Ishikawa (cell line): ENCODE measurements at regions not wholly inside any gene's neighbourhood (a gene's known extent, or its start where the extent isn't known, plus 50 kb on each side); places are given as distances from the start of the nearest gene placed in this dataset.

Experiments used
- CEBPB ChIP-seq: IDR thresholded peaks from 2 replicates; pipeline ENCODE4 v1.6.1; 2012
- CREB1 ChIP-seq: IDR thresholded peaks from 2 replicates; pipeline ENCODE4 v1.6.1; 2012; ENCODE audit warnings: low read depth
- EGR1 ChIP-seq: IDR thresholded peaks from 2 replicates; pipeline ENCODE4 v1.6.1; 2012
- EP300 ChIP-seq: IDR thresholded peaks from 2 replicates; pipeline ENCODE4 v1.6.1; 2012; ENCODE audit warnings: borderline replicate concordance
- FOXM1 ChIP-seq: IDR thresholded peaks from 2 replicates; pipeline ENCODE4 v1.6.1; 2012; ENCODE audit warnings: low read depth, borderline replicate concordance
- NFIC ChIP-seq: IDR thresholded peaks from 2 replicates; pipeline ENCODE4 v1.6.1; 2012
- RAD21 ChIP-seq: IDR thresholded peaks from 2 replicates; pipeline ENCODE4 v1.6.1; 2012; ENCODE audit warnings: low read depth
- TAF1 ChIP-seq: IDR thresholded peaks from 2 replicates; pipeline ENCODE4 v1.6.1; 2012; ENCODE audit warnings: low read depth, mild to moderate bottlenecking
- TCF12 ChIP-seq: IDR thresholded peaks from 2 replicates; pipeline ENCODE4 v1.6.1; 2012; ENCODE audit warnings: low read depth
- TEAD4 ChIP-seq: IDR thresholded peaks from 2 replicates; pipeline ENCODE4 v1.6.1; 2012
- YY1 ChIP-seq: IDR thresholded peaks from 2 replicates; pipeline ENCODE4 v1.6.1; 2012; ENCODE audit warnings: low read depth
- ZBTB7A ChIP-seq: IDR thresholded peaks from 2 replicates; pipeline ENCODE4 v1.6.1; 2012; ENCODE audit warnings: low read depth
- TF ChIP-seq, protein P1 (sequence below): IDR thresholded peaks from 2 replicates; pipeline ENCODE4 v1.6.1; 2012
- TF ChIP-seq, protein P2 (sequence below): IDR thresholded peaks from 2 replicates; pipeline ENCODE4 v1.6.1; 2012
- TF ChIP-seq, protein P3 (sequence below): IDR thresholded peaks from 2 replicates; pipeline ENCODE4 v1.6.1; 2012; ENCODE audit warnings: low read depth, mild to moderate bottlenecking

DNA sequence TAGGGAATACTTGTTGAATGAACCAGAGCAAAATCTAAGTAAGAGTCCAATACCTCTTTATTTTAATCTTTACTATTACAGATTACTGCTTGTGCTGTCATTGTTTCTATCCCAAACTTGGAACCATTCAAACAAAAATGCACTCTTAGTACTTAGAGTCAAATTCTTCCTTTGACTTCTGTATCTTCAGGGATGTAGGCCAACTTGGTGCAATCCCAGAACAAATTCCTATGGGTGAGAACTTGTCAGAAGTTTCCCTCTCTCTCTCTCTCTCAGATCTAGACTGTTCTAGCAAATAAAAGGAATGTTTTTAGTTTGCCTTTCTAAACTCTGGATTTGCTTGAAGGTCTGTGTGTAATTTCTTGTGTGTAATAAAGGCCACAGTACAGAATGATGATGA is 329.0 kb upstream of the TMTC4 start:
- TF ChIP-seq EP300 = no peak
- TF ChIP-seq CEBPB = no peak
- TF ChIP-seq TCF12 = no peak
- no peak for TF ChIP-seq EGR1
- no peak for TF ChIP-seq NFIC

DNA sequence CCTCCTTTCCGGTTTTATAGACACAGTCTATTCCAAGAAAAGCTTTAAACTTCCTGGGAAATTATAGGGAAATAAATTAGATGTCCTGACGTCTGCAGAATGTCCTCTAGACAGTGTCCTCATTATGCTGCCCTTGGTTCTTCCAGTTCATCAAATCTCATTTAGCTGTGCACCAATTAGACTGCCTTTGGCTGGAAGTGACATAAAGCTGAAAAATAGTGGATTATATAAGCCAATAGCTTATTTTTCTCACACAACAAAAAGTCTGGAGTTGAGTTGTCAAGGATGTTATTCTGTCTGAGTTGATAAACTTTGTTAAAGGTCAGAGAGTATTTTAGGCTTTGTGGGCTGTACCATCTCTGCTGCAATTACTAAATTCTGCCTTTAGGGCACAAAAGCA is 314.8 kb upstream of the TMTC4 start:
- TF ChIP-seq FOXM1 (no peak), CREB1 (no peak), YY1 (no peak), ZBTB7A (no peak), TAF1 (no peak), EP300 (no peak), RAD21 (no peak), TEAD4 (no peak), NFIC (no peak), CEBPB (no peak), TCF12 (no peak), EGR1 (no peak)
- TF ChIP-seq, protein P1, sequence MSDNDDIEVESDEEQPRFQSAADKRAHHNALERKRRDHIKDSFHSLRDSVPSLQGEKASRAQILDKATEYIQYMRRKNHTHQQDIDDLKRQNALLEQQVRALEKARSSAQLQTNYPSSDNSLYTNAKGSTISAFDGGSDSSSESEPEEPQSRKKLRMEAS = no peak
- TF ChIP-seq, protein P2, sequence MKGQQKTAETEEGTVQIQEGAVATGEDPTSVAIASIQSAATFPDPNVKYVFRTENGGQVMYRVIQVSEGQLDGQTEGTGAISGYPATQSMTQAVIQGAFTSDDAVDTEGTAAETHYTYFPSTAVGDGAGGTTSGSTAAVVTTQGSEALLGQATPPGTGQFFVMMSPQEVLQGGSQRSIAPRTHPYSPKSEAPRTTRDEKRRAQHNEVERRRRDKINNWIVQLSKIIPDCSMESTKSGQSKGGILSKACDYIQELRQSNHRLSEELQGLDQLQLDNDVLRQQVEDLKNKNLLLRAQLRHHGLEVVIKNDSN = no peak
- TF ChIP-seq, protein P3, sequence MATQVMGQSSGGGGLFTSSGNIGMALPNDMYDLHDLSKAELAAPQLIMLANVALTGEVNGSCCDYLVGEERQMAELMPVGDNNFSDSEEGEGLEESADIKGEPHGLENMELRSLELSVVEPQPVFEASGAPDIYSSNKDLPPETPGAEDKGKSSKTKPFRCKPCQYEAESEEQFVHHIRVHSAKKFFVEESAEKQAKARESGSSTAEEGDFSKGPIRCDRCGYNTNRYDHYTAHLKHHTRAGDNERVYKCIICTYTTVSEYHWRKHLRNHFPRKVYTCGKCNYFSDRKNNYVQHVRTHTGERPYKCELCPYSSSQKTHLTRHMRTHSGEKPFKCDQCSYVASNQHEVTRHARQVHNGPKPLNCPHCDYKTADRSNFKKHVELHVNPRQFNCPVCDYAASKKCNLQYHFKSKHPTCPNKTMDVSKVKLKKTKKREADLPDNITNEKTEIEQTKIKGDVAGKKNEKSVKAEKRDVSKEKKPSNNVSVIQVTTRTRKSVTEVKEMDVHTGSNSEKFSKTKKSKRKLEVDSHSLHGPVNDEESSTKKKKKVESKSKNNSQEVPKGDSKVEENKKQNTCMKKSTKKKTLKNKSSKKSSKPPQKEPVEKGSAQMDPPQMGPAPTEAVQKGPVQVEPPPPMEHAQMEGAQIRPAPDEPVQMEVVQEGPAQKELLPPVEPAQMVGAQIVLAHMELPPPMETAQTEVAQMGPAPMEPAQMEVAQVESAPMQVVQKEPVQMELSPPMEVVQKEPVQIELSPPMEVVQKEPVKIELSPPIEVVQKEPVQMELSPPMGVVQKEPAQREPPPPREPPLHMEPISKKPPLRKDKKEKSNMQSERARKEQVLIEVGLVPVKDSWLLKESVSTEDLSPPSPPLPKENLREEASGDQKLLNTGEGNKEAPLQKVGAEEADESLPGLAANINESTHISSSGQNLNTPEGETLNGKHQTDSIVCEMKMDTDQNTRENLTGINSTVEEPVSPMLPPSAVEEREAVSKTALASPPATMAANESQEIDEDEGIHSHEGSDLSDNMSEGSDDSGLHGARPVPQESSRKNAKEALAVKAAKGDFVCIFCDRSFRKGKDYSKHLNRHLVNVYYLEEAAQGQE = no peak

DNA sequence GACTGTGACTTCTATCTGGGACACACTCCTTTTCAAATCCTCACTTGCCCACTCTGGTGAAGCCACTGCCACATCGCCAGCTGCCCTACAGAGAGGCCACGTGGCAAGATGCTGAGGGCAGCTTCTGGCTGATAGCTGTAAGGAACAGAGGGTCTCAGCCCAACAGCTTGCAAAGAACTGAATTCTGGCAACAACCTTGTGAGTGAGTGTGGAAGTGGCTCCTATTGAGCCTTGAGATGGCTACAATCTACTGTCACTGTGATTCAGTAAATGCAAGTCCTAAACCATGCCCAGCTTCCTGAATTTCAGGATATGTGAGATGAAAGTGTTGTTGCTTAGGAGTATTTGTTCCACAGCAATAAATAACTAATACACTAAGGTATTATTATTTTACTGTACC is 314.3 kb upstream of the TMTC4 start:
- no peak for TF ChIP-seq TAF1
- TF ChIP-seq NFIC = no peak

DNA sequence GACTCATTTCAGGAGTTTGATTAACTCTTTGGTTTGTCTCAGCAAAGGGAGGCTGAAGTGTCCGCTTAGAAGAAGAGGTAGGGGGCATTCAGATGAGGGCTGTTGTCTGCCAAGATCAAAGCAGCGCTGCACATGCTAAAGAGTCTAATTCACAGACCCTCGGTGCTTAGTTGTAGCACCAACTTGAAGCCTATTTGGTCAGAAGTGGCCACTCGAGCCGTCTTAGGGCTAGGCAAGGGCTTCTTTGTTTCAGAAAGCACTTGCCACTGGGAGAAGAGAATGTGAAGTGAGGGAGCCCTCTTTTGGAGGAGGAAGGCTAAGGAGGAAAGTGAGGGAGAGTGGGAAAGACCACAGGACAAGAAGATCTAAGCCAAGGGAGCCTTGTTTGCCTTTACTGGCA is 313.4 kb upstream of the TMTC4 start:
- TF ChIP-seq, protein P1 = no peak
- TF ChIP-seq RAD21 = peak; percentile 14; the same call in 1 of the 2 replicates

DNA sequence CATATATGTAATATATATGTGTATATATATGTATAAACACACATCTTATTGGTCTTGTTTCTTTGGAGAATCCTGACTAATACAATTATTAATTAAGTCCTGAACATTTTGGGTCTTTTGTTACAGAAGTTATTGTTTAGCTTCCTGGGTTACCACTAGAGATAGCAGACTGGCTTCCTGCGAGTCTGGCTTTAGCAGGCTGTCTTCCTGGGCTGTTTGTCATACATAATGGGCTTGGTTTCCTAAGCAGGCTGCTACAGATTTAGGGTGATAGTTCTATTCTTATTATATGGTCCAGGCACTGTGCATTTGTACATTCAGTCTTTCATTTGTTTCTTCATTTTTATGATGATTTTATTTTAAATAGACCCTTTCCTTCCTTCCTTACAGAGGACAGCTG is 312.0 kb upstream of the TMTC4 start:
- no peak for TF ChIP-seq RAD21
- no peak for TF ChIP-seq CEBPB
- TF ChIP-seq CREB1 = no peak
- TF ChIP-seq EGR1 = no peak
- no peak for TF ChIP-seq NFIC
- TF ChIP-seq, protein P2 = no peak
- TF ChIP-seq TAF1 = no peak
- TF ChIP-seq ZBTB7A = no peak
- no peak for TF ChIP-seq YY1
- TF ChIP-seq FOXM1 = no peak
- no peak for TF ChIP-seq EP300
- no peak for TF ChIP-seq TCF12
- TF ChIP-seq TEAD4 = no peak
- TF ChIP-seq, protein P3 = no peak
- TF ChIP-seq, protein P1 = no peak

DNA sequence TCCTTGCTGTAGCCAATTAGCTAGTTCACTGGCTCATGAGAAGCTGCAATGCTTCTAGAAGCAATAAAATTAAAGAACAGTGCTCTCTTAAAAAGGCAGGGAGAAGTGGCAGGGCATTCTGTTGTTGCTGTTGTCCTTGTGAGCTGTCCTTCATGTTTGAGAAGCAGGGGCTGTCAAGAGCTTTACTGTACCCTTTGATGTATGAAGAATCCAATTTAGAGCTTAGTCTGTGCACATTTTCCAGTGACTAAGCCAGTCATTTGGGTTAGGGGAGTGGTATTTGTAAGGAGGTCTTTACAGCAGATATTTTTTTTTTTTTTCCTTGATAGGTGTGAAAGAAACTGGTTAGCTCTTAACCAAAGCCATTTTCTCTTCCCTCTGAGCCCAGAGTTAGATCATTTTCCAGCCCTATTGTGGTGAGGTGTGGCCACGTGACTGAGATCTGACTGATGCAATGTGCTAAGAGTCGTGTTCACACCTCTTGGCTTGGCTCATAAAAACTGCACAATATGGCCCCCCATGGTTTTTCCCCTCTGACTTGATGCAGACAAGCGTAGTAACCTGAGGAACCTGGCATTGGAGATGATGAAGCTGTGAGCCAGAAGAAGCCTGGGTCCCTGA is 309.6 kb upstream of the TMTC4 start:
- no peak for TF ChIP-seq FOXM1
- TF ChIP-seq, protein P3 = no peak
- no peak for TF ChIP-seq TCF12
- no peak for TF ChIP-seq EP300
- no peak for TF ChIP-seq TAF1
- TF ChIP-seq, protein P2 = peak; percentile 65
- no peak for TF ChIP-seq NFIC
- TF ChIP-seq CREB1 = no peak
- no peak for TF ChIP-seq CEBPB
- no peak for TF ChIP-seq ZBTB7A
- TF ChIP-seq TEAD4 = no peak
- TF ChIP-seq, protein P1 = 0 out of 2 replicates have a peak, but pooled peaks have one; percentile 15
- TF ChIP-seq EGR1 = no peak
- TF ChIP-seq YY1 = no peak
- TF ChIP-seq RAD21 = no peak
